GM18498 (cell line): ENCODE measurements at regions not wholly inside any gene's neighbourhood (a gene's known extent, or its start where the extent isn't known, plus 50 kb on each side); places are given as distances from the start of the nearest gene placed in this dataset.
"Not testable (repeated sequence)": the region's sequence is repeated elsewhere in the genome, so short reads cannot be mapped to it uniquely, and the experiment has no call there.

Experiments used
- ATAC-seq: cut with Tn5 transposase; IDR thresholded peaks from one replicate; pipeline ENCODE4 v1.9.1; 2021; ENCODE audit warnings: mild to moderate bottlenecking, moderate library complexity; ENCODE audit not compliant: unreplicated experiment

GRCh38 chr15:59904450-59905135 lies 99.5 kb upstream of the FOXB1 start:
- ATAC-seq: no peak

GRCh38 chr15:59896663-59897074 lies 107.4 kb upstream of the FOXB1 start:
- no peak for ATAC-seq

GRCh38 chr15:59894835-59895234 lies 109.3 kb upstream of the FOXB1 start:
- ATAC-seq: no peak

GRCh38 chr15:59892985-59893384 lies 111.1 kb upstream of the FOXB1 start:
- no peak for ATAC-seq

GRCh38 chr15:59887870-59888269 lies 116.2 kb upstream of the FOXB1 start:
- ATAC-seq: not testable (repeated sequence)

- no peak for ATAC-seq
Measured at GRCh38 chr15:59887211-59887610, 116.9 kb upstream of the FOXB1 start.

- ATAC-seq: no peak
Measured at GRCh38 chr15:59886441-59886840, 117.7 kb upstream of the FOXB1 start.

- no peak for ATAC-seq
Measured at GRCh38 chr15:59885832-59886231, 118.3 kb upstream of the FOXB1 start.

- no peak for ATAC-seq
Measured at GRCh38 chr15:59879506-59880265, 124.4 kb upstream of the FOXB1 start.

- no peak for ATAC-seq
Measured at GRCh38 chr15:59876140-59876539, 128.0 kb upstream of the FOXB1 start.

- no peak for ATAC-seq
Measured at GRCh38 chr15:59873644-59874272, 130.4 kb upstream of the FOXB1 start.

GRCh38 chr15:59867086-59867855 lies 136.8 kb upstream of the FOXB1 start:
- no peak for ATAC-seq

GRCh38 chr15:59866642-59867041 lies 137.5 kb upstream of the FOXB1 start:
- ATAC-seq: no peak

- ATAC-seq: no peak
Measured at GRCh38 chr15:59862191-59863155, 141.6 kb upstream of the FOXB1 start.

GRCh38 chr15:59847968-59848367 lies 156.1 kb upstream of the FOXB1 start:
- ATAC-seq: no peak

GRCh38 chr15:59845942-59846499 lies 156.9 kb upstream of the BNIP2 start:
- no peak for ATAC-seq

GRCh38 chr15:59843609-59844008 lies 154.5 kb upstream of the BNIP2 start:
- ATAC-seq: no peak

- ATAC-seq: no peak
Measured at GRCh38 chr15:59841036-59841435, 151.9 kb upstream of the BNIP2 start.

GRCh38 chr15:59839906-59840305 lies 150.8 kb upstream of the BNIP2 start:
- no peak for ATAC-seq

GRCh38 chr15:59838900-59839299 lies 149.8 kb upstream of the BNIP2 start:
- ATAC-seq: no peak
